ENCODE measurements at regions not wholly inside any gene's neighbourhood (a gene's known extent, or its start where the extent isn't known, plus 50 kb on each side); places are given as distances from the start of the nearest gene placed in this dataset.

GRCh38 chr5:136526791-136527190 lies 161.4 kb upstream of the TRPC7 start:
- no peaks in the 10 kb centered on the region for H3K9me3 ChIP-seq (ENCODE audit: control insufficient read depth, insufficient read depth, low read length)
- no peaks in the 10 kb centered on the region for H3K27me3 ChIP-seq (ENCODE audit: control insufficient read depth, insufficient read depth, low read length)
- no peaks in the 10 kb centered on the region for H3K36me3 ChIP-seq (ENCODE audit: control insufficient read depth, insufficient read depth, low read length)
- DNase-seq (ENCODE audit: low read depth in 4 of 6, low spot score in 6 of 6), result peak in 1 of 6 donors; percentile 64
- no peak overlapping the region for H3K4me3 ChIP-seq (ENCODE audit: low read depth, low read length)
- no peak overlapping the region for H3K27ac ChIP-seq (ENCODE audit: low read depth, low read length)
- no peaks in the 10 kb centered on the region for H3K4me1 ChIP-seq (ENCODE audit: control insufficient read depth, insufficient read depth, low read length)
- WGBS (ENCODE audit: insufficient coverage), result 29% methylated on average over 1 of the region's 5 CpGs

GRCh38 chr5:136526021-136526420 lies 160.7 kb upstream of the TRPC7 start:
- Histone ChIP-seq H3K36me3 (ENCODE audit: control insufficient read depth, insufficient read depth, low read length) (no peaks in the 10 kb centered on the region), H3K27ac (ENCODE audit: low read depth, low read length) (no peak overlapping the region), H3K4me1 (ENCODE audit: control insufficient read depth, insufficient read depth, low read length) (no peaks in the 10 kb centered on the region), H3K27me3 (ENCODE audit: control insufficient read depth, insufficient read depth, low read length) (no peaks in the 10 kb centered on the region), H3K4me3 (ENCODE audit: low read depth, low read length) (no peak overlapping the region), H3K9me3 (ENCODE audit: control insufficient read depth, insufficient read depth, low read length) (no peaks in the 10 kb centered on the region)
- DNase-seq (ENCODE audit: low read depth in 4 of 6, low spot score in 6 of 6), result no peak
- WGBS (ENCODE audit: insufficient coverage), result 70% methylated on average over 1 of the region's 4 CpGs

GRCh38 chr5:136525597-136525996 lies 160.3 kb upstream of the TRPC7 start:
- peak in 1 of 6 donors; percentile 6 for DNase-seq (ENCODE audit: low read depth in 4 of 6, low spot score in 6 of 6)
- Histone ChIP-seq H3K4me3 (ENCODE audit: low read depth, low read length) (no peak overlapping the region), H3K9me3 (ENCODE audit: control insufficient read depth, insufficient read depth, low read length) (no peaks in the 10 kb centered on the region), H3K36me3 (ENCODE audit: control insufficient read depth, insufficient read depth, low read length) (no peaks in the 10 kb centered on the region), H3K4me1 (ENCODE audit: control insufficient read depth, insufficient read depth, low read length) (no peaks in the 10 kb centered on the region), H3K27me3 (ENCODE audit: control insufficient read depth, insufficient read depth, low read length) (no peaks in the 10 kb centered on the region), H3K27ac (ENCODE audit: low read depth, low read length) (no peak overlapping the region)
- WGBS (ENCODE audit: insufficient coverage), result 20% methylated on average over 2 of the region's 2 CpGs

- no peaks in the 10 kb centered on the region for H3K4me1 ChIP-seq (ENCODE audit: control insufficient read depth, insufficient read depth, low read length)
- H3K9me3 ChIP-seq (ENCODE audit: control insufficient read depth, insufficient read depth, low read length), result no peaks in the 10 kb centered on the region
- no peak overlapping the region for H3K4me3 ChIP-seq (ENCODE audit: low read depth, low read length)
- 66% methylated on average over 2 of the region's 3 CpGs for WGBS (ENCODE audit: insufficient coverage)
- no peaks in the 10 kb centered on the region for H3K36me3 ChIP-seq (ENCODE audit: control insufficient read depth, insufficient read depth, low read length)
- H3K27me3 ChIP-seq (ENCODE audit: control insufficient read depth, insufficient read depth, low read length), result no peaks in the 10 kb centered on the region
- DNase-seq (ENCODE audit: low read depth in 4 of 6, low spot score in 6 of 6), result peak in 1 of 6 donors; percentile 29
- no peak overlapping the region for H3K27ac ChIP-seq (ENCODE audit: low read depth, low read length)
Measured at GRCh38 chr5:136522217-136522956, 157.0 kb upstream of the TRPC7 start.

- Histone ChIP-seq H3K4me3 (ENCODE audit: low read depth, low read length) (no peak overlapping the region), H3K36me3 (ENCODE audit: control insufficient read depth, insufficient read depth, low read length) (no peaks in the 10 kb centered on the region), H3K27ac (ENCODE audit: low read depth, low read length) (no peak overlapping the region), H3K9me3 (ENCODE audit: control insufficient read depth, insufficient read depth, low read length) (no peaks in the 10 kb centered on the region), H3K27me3 (ENCODE audit: control insufficient read depth, insufficient read depth, low read length) (no peaks in the 10 kb centered on the region), H3K4me1 (ENCODE audit: control insufficient read depth, insufficient read depth, low read length) (no peaks in the 10 kb centered on the region)
- no peak for DNase-seq (ENCODE audit: low read depth in 4 of 6, low spot score in 6 of 6)
Measured at GRCh38 chr5:136521696-136522095, 156.4 kb upstream of the TRPC7 start.

GRCh38 chr5:136518814-136519213 lies 153.5 kb upstream of the TRPC7 start:
- 80% methylated on average over 2 of the region's 3 CpGs for WGBS (ENCODE audit: insufficient coverage)
- Histone ChIP-seq H3K27me3 (ENCODE audit: control insufficient read depth, insufficient read depth, low read length) (no peaks in the 10 kb centered on the region), H3K4me3 (ENCODE audit: low read depth, low read length) (no peak overlapping the region), H3K4me1 (ENCODE audit: control insufficient read depth, insufficient read depth, low read length) (no peaks in the 10 kb centered on the region), H3K36me3 (ENCODE audit: control insufficient read depth, insufficient read depth, low read length) (no peaks in the 10 kb centered on the region), H3K9me3 (ENCODE audit: control insufficient read depth, insufficient read depth, low read length) (no peaks in the 10 kb centered on the region), H3K27ac (ENCODE audit: low read depth, low read length) (no peak overlapping the region)
- no peak for DNase-seq (ENCODE audit: low read depth in 4 of 6, low spot score in 6 of 6)

- DNase-seq (ENCODE audit: low read depth in 4 of 6, low spot score in 6 of 6), result no peak
- Histone ChIP-seq H3K4me1 (ENCODE audit: control insufficient read depth, insufficient read depth, low read length) (no peaks in the 10 kb centered on the region), H3K9me3 (ENCODE audit: control insufficient read depth, insufficient read depth, low read length) (no peaks in the 10 kb centered on the region), H3K27me3 (ENCODE audit: control insufficient read depth, insufficient read depth, low read length) (no peaks in the 10 kb centered on the region), H3K36me3 (ENCODE audit: control insufficient read depth, insufficient read depth, low read length) (no peaks in the 10 kb centered on the region), H3K4me3 (ENCODE audit: low read depth, low read length) (no peak overlapping the region), H3K27ac (ENCODE audit: low read depth, low read length) (no peak overlapping the region)
- WGBS (ENCODE audit: insufficient coverage), result no CpG with 5 or more reads among the region's 1 CpG
Measured at GRCh38 chr5:136518174-136518573, 152.8 kb upstream of the TRPC7 start.

- H3K4me3 ChIP-seq (ENCODE audit: low read depth, low read length), result no peak overlapping the region
- DNase-seq (ENCODE audit: low read depth in 4 of 6, low spot score in 6 of 6), result no peak
- H3K36me3 ChIP-seq (ENCODE audit: control insufficient read depth, insufficient read depth, low read length), result no peaks in the 10 kb centered on the region
- no peaks in the 10 kb centered on the region for H3K4me1 ChIP-seq (ENCODE audit: control insufficient read depth, insufficient read depth, low read length)
- no peaks in the 10 kb centered on the region for H3K9me3 ChIP-seq (ENCODE audit: control insufficient read depth, insufficient read depth, low read length)
- no peak overlapping the region for H3K27ac ChIP-seq (ENCODE audit: low read depth, low read length)
- no CpG with 5 or more reads among the region's 1 CpG for WGBS (ENCODE audit: insufficient coverage)
- H3K27me3 ChIP-seq (ENCODE audit: control insufficient read depth, insufficient read depth, low read length), result no peaks in the 10 kb centered on the region
Measured at GRCh38 chr5:136517755-136518154, 152.4 kb upstream of the TRPC7 start.

GRCh38 chr5:136516637-136517036 lies 151.3 kb upstream of the TRPC7 start:
- DNase-seq (ENCODE audit: low read depth in 4 of 6, low spot score in 6 of 6), result peak in 1 of 6 donors; percentile 60
- 48% methylated on average over 2 of the region's 3 CpGs for WGBS (ENCODE audit: insufficient coverage)

GRCh38 chr5:136513430-136513829 lies 148.1 kb upstream of the TRPC7 start:
- H3K36me3 ChIP-seq (ENCODE audit: control insufficient read depth, insufficient read depth, low read length), result no peaks in the 10 kb centered on the region
- H3K4me3 ChIP-seq (ENCODE audit: low read depth, low read length), result no peak overlapping the region
- H3K27me3 ChIP-seq (ENCODE audit: control insufficient read depth, insufficient read depth, low read length), result no peaks in the 10 kb centered on the region
- no peak overlapping the region for H3K27ac ChIP-seq (ENCODE audit: low read depth, low read length)
- no peak for DNase-seq (ENCODE audit: low read depth in 4 of 6, low spot score in 6 of 6)
- 67% methylated on average over 1 of the region's 3 CpGs for WGBS (ENCODE audit: insufficient coverage)
- H3K9me3 ChIP-seq (ENCODE audit: control insufficient read depth, insufficient read depth, low read length), result no peaks in the 10 kb centered on the region
- H3K4me1 ChIP-seq (ENCODE audit: control insufficient read depth, insufficient read depth, low read length), result no peaks in the 10 kb centered on the region

More at GRCh38 chr5:136516637-136517036, 151.3 kb upstream of the TRPC7 start:
- H3K9me3 ChIP-seq (ENCODE audit: control insufficient read depth, insufficient read depth, low read length), result no peaks in the 10 kb centered on the region
- no peaks in the 10 kb centered on the region for H3K4me1 ChIP-seq (ENCODE audit: control insufficient read depth, insufficient read depth, low read length)
- H3K4me3 ChIP-seq (ENCODE audit: low read depth, low read length), result no peak overlapping the region
- H3K27me3 ChIP-seq (ENCODE audit: control insufficient read depth, insufficient read depth, low read length), result no peaks in the 10 kb centered on the region
- no peaks in the 10 kb centered on the region for H3K36me3 ChIP-seq (ENCODE audit: control insufficient read depth, insufficient read depth, low read length)
- H3K27ac ChIP-seq (ENCODE audit: low read depth, low read length), result no peak overlapping the region

Measured in spinal cord (tissue), 9 donors.